ENCODE measurements at regions not wholly inside any gene's neighbourhood (a gene's known extent, or its start where the extent isn't known, plus 50 kb on each side); places are given as distances from the start of the nearest gene placed in this dataset.

DNA sequence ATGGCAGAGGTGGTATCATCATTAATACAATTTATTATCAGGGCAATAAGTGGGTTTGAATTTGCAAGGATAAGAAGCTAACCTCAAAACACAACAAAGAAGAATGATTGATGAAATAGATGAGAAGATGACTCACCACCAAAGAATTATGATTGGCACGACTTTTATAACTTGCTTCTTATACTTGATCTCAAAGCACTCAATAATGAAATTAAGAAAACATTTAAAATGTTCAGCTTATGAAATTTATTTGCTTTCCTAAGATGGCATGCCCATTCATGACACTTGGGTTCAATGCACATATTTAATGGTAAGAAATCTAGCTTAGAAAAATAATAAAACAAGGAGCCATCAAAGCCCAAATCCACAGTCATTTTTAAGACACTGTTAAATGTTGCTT lies 477.5 kb downstream of the GJA1 start:
- H3K36me3 Mint-ChIP-seq (ENCODE audit: low read depth), result peaks cover 12% of the 10 kb centered on the region
- H3K4me1 Mint-ChIP-seq (ENCODE audit: low read depth), result no peaks in the 10 kb centered on the region
- DNase-seq (ENCODE audit: low spot score), result no peak
- no peak overlapping the region for H3K27ac Mint-ChIP-seq (ENCODE audit: unreplicated experiment)
- peaks cover 13% of the 10 kb centered on the region for H3K27me3 Mint-ChIP-seq (ENCODE audit: low read depth)
- H3K9me3 Mint-ChIP-seq (ENCODE audit: low read depth), result peaks cover 20% of the 10 kb centered on the region
- H3K4me3 Mint-ChIP-seq (ENCODE audit: unreplicated experiment), result no peak overlapping the region
- TF ChIP-seq, protein P1, sequence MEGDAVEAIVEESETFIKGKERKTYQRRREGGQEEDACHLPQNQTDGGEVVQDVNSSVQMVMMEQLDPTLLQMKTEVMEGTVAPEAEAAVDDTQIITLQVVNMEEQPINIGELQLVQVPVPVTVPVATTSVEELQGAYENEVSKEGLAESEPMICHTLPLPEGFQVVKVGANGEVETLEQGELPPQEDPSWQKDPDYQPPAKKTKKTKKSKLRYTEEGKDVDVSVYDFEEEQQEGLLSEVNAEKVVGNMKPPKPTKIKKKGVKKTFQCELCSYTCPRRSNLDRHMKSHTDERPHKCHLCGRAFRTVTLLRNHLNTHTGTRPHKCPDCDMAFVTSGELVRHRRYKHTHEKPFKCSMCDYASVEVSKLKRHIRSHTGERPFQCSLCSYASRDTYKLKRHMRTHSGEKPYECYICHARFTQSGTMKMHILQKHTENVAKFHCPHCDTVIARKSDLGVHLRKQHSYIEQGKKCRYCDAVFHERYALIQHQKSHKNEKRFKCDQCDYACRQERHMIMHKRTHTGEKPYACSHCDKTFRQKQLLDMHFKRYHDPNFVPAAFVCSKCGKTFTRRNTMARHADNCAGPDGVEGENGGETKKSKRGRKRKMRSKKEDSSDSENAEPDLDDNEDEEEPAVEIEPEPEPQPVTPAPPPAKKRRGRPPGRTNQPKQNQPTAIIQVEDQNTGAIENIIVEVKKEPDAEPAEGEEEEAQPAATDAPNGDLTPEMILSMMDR (IDR thresholded peaks at IDR 0.05), result no peak

DNA sequence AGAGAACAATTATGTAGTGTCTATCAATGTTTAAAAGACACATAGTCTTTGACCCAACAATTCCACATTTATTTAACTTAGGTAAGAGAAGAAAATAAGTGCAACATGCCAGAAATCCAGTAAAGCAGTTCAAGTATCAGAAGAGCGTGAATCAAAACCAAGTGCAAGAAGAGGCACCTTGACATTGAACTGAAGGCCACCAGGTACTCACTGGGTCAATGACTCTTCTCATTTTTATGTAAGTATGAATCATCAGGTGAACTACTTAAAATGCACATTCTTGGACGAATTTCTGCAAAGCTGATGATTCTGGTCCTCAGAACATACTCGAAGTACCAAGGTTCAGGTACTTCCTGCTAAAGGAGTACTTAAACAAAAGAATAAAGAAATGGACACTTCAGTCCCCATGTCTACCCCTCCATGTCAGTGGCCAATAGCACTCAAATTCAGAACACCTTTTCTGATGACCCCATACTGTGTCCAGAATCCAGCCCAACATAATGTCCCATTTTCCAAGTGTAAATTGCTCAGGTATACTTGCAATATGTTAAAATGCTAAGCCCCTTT lies 481.9 kb downstream of the GJA1 start:
- peaks cover 3% of the 10 kb centered on the region for H3K36me3 Mint-ChIP-seq (ENCODE audit: low read depth)
- H3K9me3 Mint-ChIP-seq (ENCODE audit: low read depth), result peaks cover 4% of the 10 kb centered on the region
- H3K27ac Mint-ChIP-seq (ENCODE audit: unreplicated experiment), result no peak overlapping the region
- H3K4me3 Mint-ChIP-seq (ENCODE audit: unreplicated experiment), result no peak overlapping the region
- TF ChIP-seq, protein P1 (IDR thresholded peaks at IDR 0.05), result no peak
- H3K4me1 Mint-ChIP-seq (ENCODE audit: low read depth), result no peaks in the 10 kb centered on the region
- DNase-seq (ENCODE audit: low spot score), result no peak
- peaks cover 34% of the 10 kb centered on the region for H3K27me3 Mint-ChIP-seq (ENCODE audit: low read depth)

DNA sequence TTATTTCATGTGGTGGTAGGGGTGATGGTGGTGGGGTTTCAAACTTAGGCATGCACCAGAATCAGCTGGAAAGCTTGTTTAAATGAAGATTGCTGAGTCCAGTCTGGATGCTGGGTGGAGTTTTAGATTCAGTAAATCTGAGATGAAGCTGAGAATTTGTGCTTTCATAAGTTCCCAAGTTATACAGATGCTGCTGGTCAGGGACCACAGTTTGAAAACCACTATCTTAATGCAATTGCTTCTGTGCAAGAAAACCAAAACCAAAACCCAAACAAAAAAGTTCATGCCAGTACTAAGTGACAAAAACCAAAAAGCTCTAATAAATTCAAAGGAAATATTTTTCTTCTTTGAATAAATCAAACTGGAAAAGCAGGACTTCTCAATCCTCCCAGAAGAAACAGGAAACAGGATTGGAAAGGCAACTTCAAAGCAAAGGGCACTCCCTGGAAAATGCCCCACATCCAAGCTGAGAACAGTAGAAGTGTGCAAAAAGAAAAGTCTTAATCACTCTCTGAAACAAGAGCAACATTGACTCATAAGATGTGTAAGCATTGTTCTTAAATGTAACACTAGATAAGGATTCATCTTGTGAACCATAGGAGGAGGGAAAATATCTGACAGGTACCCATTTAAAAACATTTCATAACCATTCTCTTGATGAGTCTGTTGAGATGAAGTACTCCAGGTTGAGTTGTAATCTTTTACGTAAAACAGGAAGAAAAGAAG lies 481.5 kb upstream of the HSF2 start:
- TF ChIP-seq, protein P1 (IDR thresholded peaks at IDR 0.05), result no peak
- Mint-ChIP-seq H3K9me3 (ENCODE audit: low read depth) (peaks cover 4% of the 10 kb centered on the region), H3K36me3 (ENCODE audit: low read depth) (peaks cover 3% of the 10 kb centered on the region), H3K4me1 (ENCODE audit: low read depth) (no peaks in the 10 kb centered on the region), H3K4me3 (ENCODE audit: unreplicated experiment) (no peak overlapping the region), H3K27ac (ENCODE audit: unreplicated experiment) (no peak overlapping the region), H3K27me3 (ENCODE audit: low read depth) (peaks cover 40% of the 10 kb centered on the region)
- no peak for DNase-seq (ENCODE audit: low spot score)

DNA sequence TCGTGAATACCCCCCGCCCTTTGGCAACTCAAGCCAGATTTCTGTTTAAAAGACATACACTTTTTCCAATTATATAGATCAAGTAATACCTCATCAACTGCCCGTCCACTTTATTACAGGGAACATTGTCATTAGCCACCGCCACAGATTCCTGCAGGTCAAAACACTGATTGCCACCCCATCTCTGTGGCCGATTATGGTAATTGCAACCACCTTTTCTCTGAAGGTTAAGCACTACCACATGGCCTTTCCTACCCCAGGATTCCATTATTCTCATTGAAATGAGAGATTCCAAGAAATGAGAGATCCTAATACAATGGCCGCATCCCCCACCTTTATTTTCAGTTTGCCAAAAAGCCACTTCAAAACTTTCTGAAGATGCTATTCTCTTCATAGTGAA lies 478.8 kb upstream of the HSF2 start:
- Mint-ChIP-seq H3K27me3 (ENCODE audit: low read depth) (peaks cover 41% of the 10 kb centered on the region), H3K9me3 (ENCODE audit: low read depth) (no peaks in the 10 kb centered on the region), H3K36me3 (ENCODE audit: low read depth) (peaks cover 3% of the 10 kb centered on the region), H3K27ac (ENCODE audit: unreplicated experiment) (no peak overlapping the region), H3K4me1 (ENCODE audit: low read depth) (peaks cover 8% of the 10 kb centered on the region), H3K4me3 (ENCODE audit: unreplicated experiment) (no peak overlapping the region)
- no peak for DNase-seq (ENCODE audit: low spot score)
- TF ChIP-seq, protein P1 (IDR thresholded peaks at IDR 0.05), result no peak

DNA sequence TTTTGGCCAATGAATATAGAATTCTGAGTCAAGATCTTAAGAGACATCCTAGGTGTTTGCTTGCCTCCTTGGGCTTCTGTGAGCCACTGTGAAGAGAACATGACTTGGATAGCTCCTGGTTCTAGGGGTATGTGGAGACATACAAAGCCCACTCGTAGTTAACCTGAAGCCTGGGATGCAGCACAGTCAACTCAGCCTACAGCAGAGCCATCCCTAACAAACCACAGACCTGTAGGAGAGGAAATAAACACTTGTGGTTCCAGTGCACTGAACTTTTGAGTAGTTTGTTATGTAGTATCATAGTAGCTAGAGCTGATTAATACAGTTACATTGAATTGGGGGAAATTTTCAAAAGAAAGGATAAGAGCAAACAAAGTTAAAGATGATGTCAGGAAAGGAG lies 474.4 kb upstream of the HSF2 start:
- H3K36me3 Mint-ChIP-seq (ENCODE audit: low read depth), result no peaks in the 10 kb centered on the region
- H3K27ac Mint-ChIP-seq (ENCODE audit: unreplicated experiment), result no peak overlapping the region
- peaks cover 40% of the 10 kb centered on the region for H3K27me3 Mint-ChIP-seq (ENCODE audit: low read depth)
- peaks cover 19% of the 10 kb centered on the region for H3K4me1 Mint-ChIP-seq (ENCODE audit: low read depth)
- DNase-seq (ENCODE audit: low spot score), result no peak
- no peak overlapping the region for H3K4me3 Mint-ChIP-seq (ENCODE audit: unreplicated experiment)
- no peaks in the 10 kb centered on the region for H3K9me3 Mint-ChIP-seq (ENCODE audit: low read depth)
- TF ChIP-seq, protein P1 (IDR thresholded peaks at IDR 0.05), result no peak

Data from chondrocyte (in vitro differentiated cells).